GM12864 (cell line): ENCODE measurements at regions not wholly inside any gene's neighbourhood (a gene's known extent, or its start where the extent isn't known, plus 50 kb on each side); places are given as distances from the start of the nearest gene placed in this dataset.

Source experiments
- DNase-seq: peaks from one replicate; pipeline ENCODE4 v3.0.0-alpha.2; 2011; ENCODE audit warnings: low read depth
- H3K4me3 ChIP-seq: 2 replicates; pipeline ENCODE4 v1.5.1; 2011; ENCODE audit warnings: mild to moderate bottlenecking, low read depth, low read length, control low read depth
- TF ChIP-seq, protein P1 (sequence below): IDR thresholded peaks from 2 replicates; pipeline ENCODE4 v1.5.1; 2011; ENCODE audit warnings: low read depth, mild to moderate bottlenecking, moderate library complexity, low read length, control low read depth, inconsistent platforms; ENCODE audit errors: missing control alignments

DNA sequence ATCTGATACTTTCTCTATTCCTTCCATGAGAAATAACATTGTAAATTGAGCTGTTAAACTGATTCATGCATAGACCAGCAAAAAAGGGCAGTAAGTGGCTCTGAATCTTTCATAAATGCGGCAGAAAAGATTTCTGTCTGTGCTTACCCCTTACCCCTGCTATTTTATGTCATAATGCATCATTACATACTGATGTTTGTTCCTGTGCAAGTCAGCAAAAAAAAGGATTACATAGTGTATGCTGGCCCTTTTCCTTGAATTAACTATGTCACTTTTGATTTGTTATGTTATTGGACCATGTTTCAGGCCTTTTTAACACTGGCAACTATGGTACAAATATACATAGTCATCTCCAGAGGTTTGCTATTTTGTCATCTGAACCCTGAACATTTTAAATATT is 2159.7 kb downstream of the PCDH7 start:
- TF ChIP-seq, protein P1, sequence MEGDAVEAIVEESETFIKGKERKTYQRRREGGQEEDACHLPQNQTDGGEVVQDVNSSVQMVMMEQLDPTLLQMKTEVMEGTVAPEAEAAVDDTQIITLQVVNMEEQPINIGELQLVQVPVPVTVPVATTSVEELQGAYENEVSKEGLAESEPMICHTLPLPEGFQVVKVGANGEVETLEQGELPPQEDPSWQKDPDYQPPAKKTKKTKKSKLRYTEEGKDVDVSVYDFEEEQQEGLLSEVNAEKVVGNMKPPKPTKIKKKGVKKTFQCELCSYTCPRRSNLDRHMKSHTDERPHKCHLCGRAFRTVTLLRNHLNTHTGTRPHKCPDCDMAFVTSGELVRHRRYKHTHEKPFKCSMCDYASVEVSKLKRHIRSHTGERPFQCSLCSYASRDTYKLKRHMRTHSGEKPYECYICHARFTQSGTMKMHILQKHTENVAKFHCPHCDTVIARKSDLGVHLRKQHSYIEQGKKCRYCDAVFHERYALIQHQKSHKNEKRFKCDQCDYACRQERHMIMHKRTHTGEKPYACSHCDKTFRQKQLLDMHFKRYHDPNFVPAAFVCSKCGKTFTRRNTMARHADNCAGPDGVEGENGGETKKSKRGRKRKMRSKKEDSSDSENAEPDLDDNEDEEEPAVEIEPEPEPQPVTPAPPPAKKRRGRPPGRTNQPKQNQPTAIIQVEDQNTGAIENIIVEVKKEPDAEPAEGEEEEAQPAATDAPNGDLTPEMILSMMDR: no peak
- DNase-seq: no peak
- no peak overlapping the region for H3K4me3 ChIP-seq

GRCh38 chr4:32884198-32884597 is 2164.0 kb downstream of the PCDH7 start:
- DNase-seq: no peak
- TF ChIP-seq, protein P1: no peak
- H3K4me3 ChIP-seq: no peak overlapping the region

- no peak overlapping the region for H3K4me3 ChIP-seq
- TF ChIP-seq, protein P1: no peak
- DNase-seq: no peak
Observed at GRCh38 chr4:32890398-32890797, 2170.2 kb downstream of the PCDH7 start.

GRCh38 chr4:32909053-32909452 is 2188.9 kb downstream of the PCDH7 start:
- DNase-seq: no peak
- no peak overlapping the region for H3K4me3 ChIP-seq

DNA sequence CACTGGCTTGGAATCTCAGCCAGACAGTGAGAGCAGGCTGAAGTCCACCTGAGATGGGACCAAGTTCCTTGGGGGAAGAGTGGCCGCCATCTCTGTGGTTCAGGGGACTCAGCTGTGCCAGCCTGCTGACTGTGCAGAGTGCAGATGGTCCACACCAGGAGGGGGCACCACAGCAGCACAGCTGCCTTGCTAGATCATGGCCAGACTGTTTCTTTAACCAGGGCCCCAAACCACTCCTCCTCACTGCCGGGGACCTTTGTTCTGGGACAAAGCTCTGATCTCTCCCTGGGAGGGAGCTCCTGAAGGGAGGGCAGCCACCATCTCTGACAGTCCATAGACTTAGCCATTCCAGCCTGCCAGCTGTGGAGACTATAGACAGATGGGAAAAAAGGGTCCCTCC is 2189.6 kb downstream of the PCDH7 start:
- H3K4me3 ChIP-seq: no peak overlapping the region
- no peak for DNase-seq
- TF ChIP-seq, protein P1: no peak

More at GRCh38 chr4:32909053-32909452, 2188.9 kb downstream of the PCDH7 start:
- TF ChIP-seq, protein P1: no peak

GRCh38 chr4:32917586-32917985 is 2197.4 kb downstream of the PCDH7 start:
- TF ChIP-seq, protein P1: no peak
- H3K4me3 ChIP-seq: no peak overlapping the region

GRCh38 chr4:32929796-32930699 is 2209.9 kb downstream of the PCDH7 start:
- TF ChIP-seq, protein P1: no peak
- no peak overlapping the region for H3K4me3 ChIP-seq
- DNase-seq: no peak

More at GRCh38 chr4:32917586-32917985, 2197.4 kb downstream of the PCDH7 start:
- DNase-seq: no peak
